Activated CD4-positive, CD25-positive, alpha-beta regulatory T cell treated with anti-CD3 and anti-CD28 coated beads, Interleukin-2, amount 50 U/mL, for 16 hours (primary cell): ENCODE measurements at regions not wholly inside any gene's neighbourhood (a gene's known extent, or its start where the extent isn't known, plus 50 kb on each side); places are given as distances from the start of the nearest gene placed in this dataset.
"Not testable (repeated sequence)": the region's sequence is repeated elsewhere in the genome, so short reads cannot be mapped to it uniquely, and the experiment has no call there.

ENCODE experiments used
- DNase-seq: peaks from one replicate; pipeline ENCODE4 v3.0.0-alpha.2; 2020; ENCODE audit warnings: low read depth, low spot score

- DNase-seq, result no peak
Observed at GRCh38 chr6:4379958-4380357, 244.6 kb upstream of the ECI2 start.

DNA sequence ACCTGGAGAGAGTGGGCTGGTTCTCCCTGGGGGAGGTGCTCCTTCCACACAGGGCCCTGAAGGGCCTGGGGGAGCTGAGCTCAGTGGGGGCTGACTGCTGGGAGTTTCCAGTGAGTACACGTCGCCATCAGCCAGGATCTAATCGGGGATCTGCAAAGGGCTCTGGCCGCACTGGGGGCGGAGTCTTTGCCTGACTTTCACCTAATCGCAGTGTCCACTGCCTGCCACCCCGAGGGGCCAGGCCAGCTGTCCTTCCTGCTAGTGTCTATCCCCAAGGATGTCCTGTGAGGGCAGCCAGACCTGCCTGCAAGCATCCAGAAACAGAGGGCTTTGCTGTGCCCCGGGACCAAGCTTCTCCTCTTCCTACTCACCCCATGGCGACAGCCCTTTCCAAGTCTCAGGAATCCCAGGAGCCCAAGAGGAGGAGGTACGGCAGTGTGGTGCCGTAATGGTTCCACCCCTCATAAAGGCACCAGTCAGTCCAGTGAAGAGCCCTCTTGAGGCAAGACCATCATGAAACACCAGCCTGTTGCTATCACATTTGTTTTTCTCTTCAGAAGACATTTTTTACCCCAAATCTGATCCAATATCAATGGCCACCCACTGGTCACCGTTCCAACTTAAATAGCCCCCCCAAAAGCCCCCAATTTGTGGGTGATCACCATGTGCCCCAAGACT lies 243.1 kb upstream of the ECI2 start:
- no peak for DNase-seq

- DNase-seq, result no peak
Observed at GRCh38 chr6:4377603-4378002, 242.2 kb upstream of the ECI2 start.

GRCh38 chr6:4374216-4374615 lies 238.8 kb upstream of the ECI2 start:
- no peak for DNase-seq

DNA sequence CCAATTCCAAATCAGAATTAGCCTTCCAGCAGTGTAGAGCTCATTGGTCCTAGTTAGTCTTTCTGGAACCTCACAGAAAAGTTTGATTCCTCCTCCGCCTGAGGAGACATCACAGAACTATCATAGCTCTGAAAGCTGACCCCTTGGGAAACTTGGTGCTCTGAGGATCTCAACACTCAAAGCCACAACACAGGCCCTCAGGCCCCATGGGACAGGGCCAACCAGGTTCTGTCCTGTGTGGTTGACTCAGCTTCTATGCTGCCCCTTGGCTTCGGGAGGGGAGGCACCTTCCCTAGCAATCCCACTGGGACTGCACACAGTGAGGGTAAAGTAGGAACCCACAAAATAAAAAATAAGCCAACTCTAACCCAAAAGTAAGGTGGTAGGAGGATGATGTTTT lies 237.5 kb upstream of the ECI2 start:
- no peak for DNase-seq

DNA sequence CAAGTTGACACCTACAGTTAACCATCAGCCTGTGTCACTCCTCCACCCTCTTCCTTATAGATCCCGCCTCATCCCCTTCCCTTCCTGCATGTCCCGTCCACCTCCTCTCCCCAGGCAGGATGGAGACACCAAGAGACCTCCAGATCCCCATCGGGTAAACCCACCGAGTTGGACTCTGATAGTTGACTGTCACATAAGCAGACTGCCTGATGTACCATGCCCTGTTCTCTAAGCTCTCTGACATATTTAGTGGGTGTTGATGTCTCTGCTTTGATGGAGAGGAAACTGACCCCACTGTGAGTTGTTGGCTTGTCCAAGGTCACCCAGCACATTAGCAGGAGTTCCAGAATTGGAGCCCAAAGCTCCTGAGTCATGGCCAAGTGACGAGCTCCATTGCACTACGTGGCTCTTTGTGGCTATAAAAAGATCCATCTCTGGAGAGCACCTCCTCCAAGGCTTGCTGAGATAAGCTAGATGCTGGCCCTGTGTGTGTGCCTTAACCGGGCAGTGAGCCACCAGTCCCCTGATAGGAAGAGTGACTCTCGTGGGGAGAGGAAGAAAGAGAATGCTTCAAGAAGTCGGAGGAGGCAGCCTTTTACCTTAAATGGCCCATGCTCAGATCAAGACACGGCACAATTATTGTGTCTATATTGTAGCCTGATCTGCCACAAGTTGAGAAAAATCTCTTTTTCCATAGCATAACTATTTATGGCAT lies 236.0 kb upstream of the ECI2 start:
- DNase-seq, result no peak

GRCh38 chr6:4370066-4370465 lies 234.7 kb upstream of the ECI2 start:
- no peak for DNase-seq

DNA sequence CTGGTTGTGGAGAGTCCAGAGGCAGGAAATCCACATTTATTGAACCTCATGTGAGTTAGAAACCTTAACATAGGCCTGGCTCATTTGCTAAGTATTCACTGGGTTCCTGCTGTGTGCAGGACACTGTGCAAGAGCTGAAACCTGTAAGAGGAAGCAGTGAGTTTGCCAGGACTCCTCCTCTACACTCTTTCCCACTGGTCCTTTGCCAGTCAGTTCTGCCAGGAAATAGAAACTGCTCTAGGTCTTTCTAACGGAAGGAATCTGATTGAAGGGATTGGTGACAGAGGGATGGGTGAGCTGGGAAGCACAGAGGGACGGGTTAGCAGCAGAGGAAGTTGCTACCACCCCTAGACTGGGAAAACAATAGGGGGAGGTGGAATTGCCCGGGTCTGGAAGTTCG lies 234.2 kb upstream of the ECI2 start:
- no peak for DNase-seq

DNA sequence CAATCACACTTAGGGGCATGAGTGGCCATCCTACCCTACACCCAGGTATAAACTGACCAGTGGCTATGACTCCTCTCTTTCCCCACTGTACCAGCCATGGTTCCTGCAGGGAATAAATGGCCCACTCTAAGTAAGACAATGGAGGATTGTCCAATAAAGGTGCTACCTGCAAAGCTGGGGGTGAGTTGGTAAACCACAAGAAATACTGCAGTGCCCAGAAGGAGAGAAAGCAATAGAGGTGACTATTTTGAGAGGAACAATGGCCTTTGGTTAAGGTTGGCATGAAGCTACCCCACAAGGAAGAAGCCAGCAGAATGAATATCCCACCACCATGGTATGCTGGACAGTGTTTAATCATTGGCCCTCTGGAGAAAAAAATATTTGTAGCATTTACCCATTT lies 233.3 kb upstream of the ECI2 start:
- DNase-seq, result no peak

GRCh38 chr6:4367643-4368042 lies 232.3 kb upstream of the ECI2 start:
- no peak for DNase-seq

DNA sequence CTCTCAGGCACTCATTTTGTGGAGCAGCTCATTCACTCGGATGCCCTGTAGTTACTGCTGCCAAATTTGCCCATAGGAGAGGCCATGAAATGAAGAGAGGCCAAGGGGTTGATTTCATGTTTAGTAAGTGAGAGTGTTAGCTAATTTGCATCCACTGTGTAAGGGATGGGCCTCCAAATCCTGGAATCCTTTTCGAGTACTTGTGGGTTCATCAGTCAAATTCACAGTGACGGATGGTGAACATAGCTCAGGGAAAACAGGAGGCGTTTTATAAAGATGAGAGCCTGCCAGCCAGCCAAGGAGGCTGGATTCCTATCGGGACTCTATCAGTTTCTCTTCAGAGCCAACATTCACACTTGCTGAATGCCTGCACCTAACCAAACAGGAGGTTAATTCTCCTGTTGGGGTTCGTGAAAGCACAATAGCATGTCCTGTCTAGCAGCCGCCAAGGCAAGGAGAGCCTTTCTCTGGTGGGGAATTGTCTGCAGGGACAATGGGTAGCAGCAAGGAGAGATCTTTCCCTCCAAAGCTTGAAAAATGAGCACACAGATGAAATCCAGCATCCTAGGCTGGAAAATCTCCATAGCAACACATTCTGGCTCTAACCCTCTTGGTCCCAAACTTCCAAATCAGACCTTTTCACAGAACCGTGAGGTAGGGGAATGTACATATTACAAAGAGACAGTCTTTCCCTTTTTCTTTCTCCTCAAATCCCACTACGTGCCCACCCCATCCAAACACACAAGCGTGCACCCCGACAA lies 231.4 kb upstream of the ECI2 start:
- DNase-seq, result no peak

DNA sequence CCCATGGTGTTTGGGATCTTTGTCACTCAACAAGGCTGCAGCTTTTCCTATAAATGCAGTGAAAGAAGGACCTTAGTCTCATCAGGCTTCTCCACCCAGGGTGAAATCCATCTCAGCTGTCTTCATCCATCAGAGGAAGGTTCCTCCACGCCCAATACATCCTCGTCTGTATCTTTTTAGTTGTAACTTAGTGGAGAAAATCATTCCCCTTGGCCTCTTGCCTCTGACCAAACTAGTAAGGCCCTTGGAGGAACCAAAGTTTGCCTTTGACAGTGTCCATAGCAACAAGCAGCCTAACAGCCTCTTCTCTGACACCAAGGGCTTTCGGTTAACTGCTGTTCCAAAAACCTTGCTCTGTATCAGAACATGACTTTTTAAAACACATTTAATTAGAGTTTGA lies 230.3 kb upstream of the ECI2 start:
- DNase-seq, result no peak

DNA sequence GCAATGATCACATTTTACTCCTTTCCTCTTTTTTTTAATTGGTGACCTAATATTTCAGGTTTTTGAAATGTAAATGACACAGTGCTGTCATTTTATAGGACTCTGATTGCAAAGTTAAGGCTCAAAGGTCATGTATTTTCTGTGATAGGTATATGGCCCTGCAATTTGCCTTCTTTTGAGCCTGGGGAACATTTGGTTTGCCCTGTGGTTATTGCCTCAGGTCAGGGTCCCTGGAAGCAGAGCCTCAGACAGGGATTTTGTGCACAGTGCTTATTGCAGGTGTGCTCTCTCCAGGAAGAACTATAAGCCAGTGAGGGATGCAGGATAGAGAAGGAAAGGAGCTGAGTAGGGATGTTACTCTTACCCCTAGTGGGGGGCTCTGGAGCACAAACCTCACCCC lies 229.3 kb upstream of the ECI2 start:
- DNase-seq, result no peak

- no peak for DNase-seq
Observed at GRCh38 chr6:4364172-4364571, 228.8 kb upstream of the ECI2 start.

DNA sequence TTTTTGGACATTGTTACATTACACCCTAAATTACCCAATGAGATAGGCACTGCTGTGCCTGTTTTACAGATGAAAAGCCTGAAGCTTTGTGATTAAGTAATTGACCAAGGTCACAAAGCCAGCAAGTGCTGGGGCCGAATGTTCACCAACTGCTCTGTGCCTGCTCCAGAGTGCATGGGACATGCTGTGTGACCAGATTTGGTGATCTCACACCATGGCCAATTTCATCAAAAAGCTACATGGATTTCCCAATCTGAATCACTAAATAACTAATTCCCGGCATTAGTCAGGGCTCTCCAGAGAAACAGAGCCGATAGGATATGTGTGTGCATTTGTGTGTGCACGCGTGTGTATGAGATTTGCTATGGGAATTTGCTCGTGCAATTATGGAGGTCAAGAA lies 228.3 kb upstream of the ECI2 start:
- DNase-seq, result no peak

GRCh38 chr6:4362326-4362725 lies 227.0 kb upstream of the ECI2 start:
- DNase-seq, result no peak

- no peak for DNase-seq
Observed at GRCh38 chr6:4360920-4361319, 225.5 kb upstream of the ECI2 start.

- no peak for DNase-seq
Observed at GRCh38 chr6:4359108-4359730, 223.8 kb upstream of the ECI2 start.

- DNase-seq, result no peak
Observed at GRCh38 chr6:4358414-4359107, 223.2 kb upstream of the ECI2 start.

DNA sequence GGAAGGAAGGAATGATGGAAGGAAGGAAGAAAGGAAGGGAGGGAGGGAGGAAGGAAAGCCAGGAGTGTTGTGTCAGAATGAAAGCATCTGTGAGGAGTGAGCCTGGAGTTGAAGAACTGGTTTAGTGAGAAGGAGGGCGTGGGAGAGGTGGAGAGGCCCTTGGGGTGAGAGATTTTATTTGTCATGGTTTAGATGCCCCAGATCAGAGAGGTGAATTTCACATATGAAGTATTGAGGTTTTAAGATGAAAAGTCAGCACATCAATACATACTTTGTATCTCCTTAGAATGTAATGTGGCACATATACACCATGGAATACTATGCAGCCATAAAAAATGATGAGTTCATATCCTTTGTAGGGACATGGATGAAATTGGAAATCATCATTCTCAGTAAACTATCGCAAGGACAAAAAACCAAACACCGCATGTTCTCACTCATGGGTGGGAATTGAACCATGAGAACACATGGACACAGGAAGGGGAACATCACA lies 222.3 kb upstream of the ECI2 start:
- not testable (repeated sequence) for DNase-seq

DNA sequence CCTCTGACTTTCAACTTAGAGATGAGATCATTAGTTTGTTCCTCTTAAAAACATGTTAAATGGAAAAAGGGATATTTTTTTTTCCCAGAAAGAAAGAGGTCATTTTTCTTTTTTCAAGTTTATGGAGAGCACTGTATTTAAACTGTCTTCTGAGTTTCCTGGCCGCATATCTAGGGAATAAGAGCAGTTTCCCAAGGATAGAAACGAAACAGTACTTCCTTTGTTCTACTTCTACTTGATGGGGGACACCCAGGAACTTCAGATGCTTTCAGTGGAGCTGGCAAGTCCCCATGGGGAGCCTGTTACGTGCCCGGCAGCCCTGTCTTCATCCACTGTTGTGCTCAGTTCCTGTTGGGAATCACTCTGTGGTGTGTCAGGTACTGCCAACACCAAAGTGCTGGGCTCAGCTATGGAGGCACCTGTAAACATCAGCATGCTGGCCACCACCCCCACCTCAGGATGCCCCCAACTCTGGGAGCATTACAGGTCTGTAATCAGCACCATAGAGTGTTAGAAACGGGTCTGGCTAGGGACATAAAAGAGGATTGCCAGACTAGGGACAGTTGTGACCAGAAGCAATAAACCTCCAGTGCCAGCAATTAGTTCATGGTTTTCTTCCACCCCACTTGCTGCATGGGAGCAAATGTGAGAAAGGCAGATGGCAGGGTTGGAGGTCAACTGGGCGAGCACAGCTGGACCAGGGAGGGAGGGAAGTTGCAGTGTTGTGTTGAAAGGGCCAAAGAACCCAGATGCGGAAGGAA lies 221.7 kb upstream of the ECI2 start:
- DNase-seq, result no peak
